Uterus (tissue), 3 donors: ENCODE measurements at regions not wholly inside any gene's neighbourhood (a gene's known extent, or its start where the extent isn't known, plus 50 kb on each side); places are given as distances from the start of the nearest gene placed in this dataset.

Experiments
- DNase-seq, 2 donors: peaks; one replicate each; pipeline ENCODE4 v3.0.0-alpha.2; 2019 to 2020
- H3K27ac ChIP-seq, 2 donors: fragments of 200-600 bp; sonication (generic); 1 replicate in 1 of 2; 2 replicates in 1 of 2; pipeline ENCODE4 v1.5.1; 2016 to 2018
- H3K27me3 ChIP-seq, 2 donors: fragments of 200-600 bp; sonication (generic); one replicate each; pipeline ENCODE4 v1.5.1; 2018 to 2019; ENCODE audit warnings: control low read depth in 1 of 2
- H3K36me3 ChIP-seq, 2 donors: fragments of 200-600 bp; sonication (generic); one replicate each; pipeline ENCODE4 v1.5.1; 2019; ENCODE audit warnings: control low read depth in 1 of 2
- H3K4me1 ChIP-seq, 2 donors: fragments of 200-600 bp; sonication (generic); one replicate each; pipeline ENCODE4 v1.5.1; 2018 to 2019; ENCODE audit warnings: control low read depth in 1 of 2
- H3K4me3 ChIP-seq, 2 donors: fragments of 200-600 bp; sonication (generic); 1 replicate in 1 of 2; 2 replicates in 1 of 2; pipeline ENCODE4 v1.5.1; 2018 to 2019; ENCODE audit warnings: mild to moderate bottlenecking in 1 of 2
- H3K9me3 ChIP-seq, 2 donors: fragments of 200-600 bp; sonication (generic); one replicate each; pipeline ENCODE4 v1.5.1; 2019; ENCODE audit warnings: control low read depth in 1 of 2
- POLR2A ChIP-seq, 2 donors: fragments of 450-650 bp; IDR thresholded peaks; one replicate each; pipeline ENCODE4 v1.6.1; 2016; ENCODE audit warnings: antibody characterized with exemption in 2 of 2, mild to moderate bottlenecking in 1 of 2, moderate library complexity in 1 of 2
- intact Hi-C: fragments of 100-400 bp; cut with DNase I; formaldehyde crosslinking; loops from one replicate; pipeline ENCODE4 v1.15.1; 2023; ENCODE audit warnings: low total_unique reads
- TF ChIP-seq, protein P1 (sequence below), 4 experiments: fragments of 200-600 bp in 2 of 4; fragments of 450-650 bp in 2 of 4; sonication (generic) in 2 of 4; IDR thresholded peaks; one replicate each; pipeline ENCODE4 v1.5.1; 2016 to 2019; ENCODE audit warnings: antibody characterized with exemption in 4 of 4, mild to moderate bottlenecking in 2 of 4, moderate library complexity in 1 of 4
- donor health status: DM: yes; HTN: yes; CAD: no.

DNA sequence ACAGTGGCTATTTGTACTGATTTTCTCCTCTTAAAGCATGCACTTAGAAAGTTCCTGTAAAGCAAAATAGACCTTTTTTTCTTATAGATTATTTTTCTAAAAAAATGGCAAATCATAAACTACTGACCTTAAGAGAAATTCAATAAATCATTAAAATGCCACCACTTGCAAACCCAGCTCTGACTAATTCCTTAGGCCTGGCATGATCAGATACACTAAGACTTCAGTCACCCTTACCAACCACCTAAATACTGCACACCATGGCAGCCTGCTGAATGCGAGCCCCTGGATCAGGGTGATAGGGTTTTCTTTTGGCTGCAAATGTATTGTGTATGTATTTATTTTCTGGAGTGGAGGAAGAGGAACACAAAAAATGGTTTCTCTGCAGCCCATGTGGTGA lies 370.6 kb upstream of the TBL1XR1 start:
- H3K27ac ChIP-seq: no peak overlapping the region
- TF ChIP-seq, protein P1, sequence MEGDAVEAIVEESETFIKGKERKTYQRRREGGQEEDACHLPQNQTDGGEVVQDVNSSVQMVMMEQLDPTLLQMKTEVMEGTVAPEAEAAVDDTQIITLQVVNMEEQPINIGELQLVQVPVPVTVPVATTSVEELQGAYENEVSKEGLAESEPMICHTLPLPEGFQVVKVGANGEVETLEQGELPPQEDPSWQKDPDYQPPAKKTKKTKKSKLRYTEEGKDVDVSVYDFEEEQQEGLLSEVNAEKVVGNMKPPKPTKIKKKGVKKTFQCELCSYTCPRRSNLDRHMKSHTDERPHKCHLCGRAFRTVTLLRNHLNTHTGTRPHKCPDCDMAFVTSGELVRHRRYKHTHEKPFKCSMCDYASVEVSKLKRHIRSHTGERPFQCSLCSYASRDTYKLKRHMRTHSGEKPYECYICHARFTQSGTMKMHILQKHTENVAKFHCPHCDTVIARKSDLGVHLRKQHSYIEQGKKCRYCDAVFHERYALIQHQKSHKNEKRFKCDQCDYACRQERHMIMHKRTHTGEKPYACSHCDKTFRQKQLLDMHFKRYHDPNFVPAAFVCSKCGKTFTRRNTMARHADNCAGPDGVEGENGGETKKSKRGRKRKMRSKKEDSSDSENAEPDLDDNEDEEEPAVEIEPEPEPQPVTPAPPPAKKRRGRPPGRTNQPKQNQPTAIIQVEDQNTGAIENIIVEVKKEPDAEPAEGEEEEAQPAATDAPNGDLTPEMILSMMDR (IDR thresholded peaks at IDR 0.05): no peak
- TF ChIP-seq POLR2A (IDR thresholded peaks at IDR 0.05): no peak
- no peaks in the 10 kb centered on the region for H3K4me1 ChIP-seq
- H3K36me3 ChIP-seq: no peaks in the 10 kb centered on the region
- no peak for DNase-seq
- intact Hi-C loops: no loop called here
- no peaks in the 10 kb centered on the region for H3K27me3 ChIP-seq
- H3K4me3 ChIP-seq: no peak overlapping the region
- no peaks in the 10 kb centered on the region for H3K9me3 ChIP-seq

DNA sequence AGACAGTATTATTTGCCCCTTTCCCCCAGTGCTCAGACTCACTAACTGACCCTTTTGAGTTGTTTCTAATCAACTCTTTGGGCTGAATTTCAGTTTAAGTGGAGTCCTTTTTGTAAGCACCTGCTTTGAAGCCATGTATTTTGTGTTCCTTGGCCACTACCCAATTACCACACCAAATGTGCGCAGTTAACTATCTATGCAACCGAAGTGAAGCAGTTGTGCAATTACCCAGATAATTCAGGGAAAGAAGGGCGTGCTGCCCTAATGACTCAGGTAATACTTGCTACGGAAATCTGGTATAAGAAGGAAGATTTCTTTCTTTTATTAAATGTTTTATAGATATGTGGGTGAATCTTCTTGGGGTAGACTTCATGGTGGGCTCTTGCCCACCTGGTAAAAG lies 371.9 kb upstream of the TBL1XR1 start:
- no peak overlapping the region for H3K27ac ChIP-seq
- intact Hi-C loops: no loop called here
- TF ChIP-seq POLR2A (IDR thresholded peaks at IDR 0.05): no peak
- TF ChIP-seq, protein P1 (IDR thresholded peaks at IDR 0.05): no peak
- H3K36me3 ChIP-seq: no peaks in the 10 kb centered on the region
- no peaks in the 10 kb centered on the region for H3K4me1 ChIP-seq
- no peak for DNase-seq
- no peaks in the 10 kb centered on the region for H3K27me3 ChIP-seq
- H3K9me3 ChIP-seq: no peaks in the 10 kb centered on the region
- H3K4me3 ChIP-seq: no peak overlapping the region

DNA sequence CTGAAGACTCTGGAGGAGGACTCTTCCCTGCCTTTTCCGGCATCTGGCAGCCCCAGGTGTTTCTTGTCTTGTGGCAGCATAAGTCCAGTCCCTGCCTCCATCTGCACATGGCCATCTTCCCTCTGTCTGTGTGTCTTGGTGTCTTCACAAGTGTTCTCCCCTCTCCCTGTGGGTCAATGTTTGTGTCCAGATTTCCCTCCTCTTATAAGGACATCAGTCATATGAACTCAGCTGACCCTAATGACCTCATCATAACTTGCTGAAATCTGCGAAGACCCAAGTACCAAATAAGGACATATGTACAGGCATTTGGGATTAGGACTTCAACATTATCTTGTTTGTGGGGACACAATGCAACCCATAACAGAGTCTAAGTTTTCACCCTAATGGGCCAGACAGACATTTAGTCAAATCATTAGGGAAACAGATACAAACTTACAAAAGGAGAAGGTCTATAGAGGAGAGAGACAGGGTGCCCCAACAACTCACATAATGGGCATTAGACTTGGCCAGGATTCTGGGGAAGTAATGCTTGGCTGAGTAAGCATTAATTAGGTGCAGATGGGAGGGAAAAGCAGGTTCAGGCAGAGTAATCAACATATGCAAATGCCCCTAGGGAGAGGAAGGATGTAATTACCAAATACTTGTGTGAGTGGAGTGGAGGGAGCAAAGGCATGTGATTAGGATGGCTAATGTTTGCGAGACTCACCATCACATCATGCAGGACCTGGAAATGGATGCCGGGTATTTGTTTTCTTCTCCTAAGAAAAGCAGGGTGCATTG lies 372.8 kb upstream of the TBL1XR1 start:
- no peak overlapping the region for H3K4me3 ChIP-seq
- no peaks in the 10 kb centered on the region for H3K4me1 ChIP-seq
- no peak overlapping the region for H3K27ac ChIP-seq
- no peaks in the 10 kb centered on the region for H3K27me3 ChIP-seq
- TF ChIP-seq POLR2A (IDR thresholded peaks at IDR 0.05): no peak
- TF ChIP-seq, protein P1 (IDR thresholded peaks at IDR 0.05): no peak
- H3K36me3 ChIP-seq: no peaks in the 10 kb centered on the region
- no peak for DNase-seq
- intact Hi-C loops: no loop called here
- no peaks in the 10 kb centered on the region for H3K9me3 ChIP-seq

DNA sequence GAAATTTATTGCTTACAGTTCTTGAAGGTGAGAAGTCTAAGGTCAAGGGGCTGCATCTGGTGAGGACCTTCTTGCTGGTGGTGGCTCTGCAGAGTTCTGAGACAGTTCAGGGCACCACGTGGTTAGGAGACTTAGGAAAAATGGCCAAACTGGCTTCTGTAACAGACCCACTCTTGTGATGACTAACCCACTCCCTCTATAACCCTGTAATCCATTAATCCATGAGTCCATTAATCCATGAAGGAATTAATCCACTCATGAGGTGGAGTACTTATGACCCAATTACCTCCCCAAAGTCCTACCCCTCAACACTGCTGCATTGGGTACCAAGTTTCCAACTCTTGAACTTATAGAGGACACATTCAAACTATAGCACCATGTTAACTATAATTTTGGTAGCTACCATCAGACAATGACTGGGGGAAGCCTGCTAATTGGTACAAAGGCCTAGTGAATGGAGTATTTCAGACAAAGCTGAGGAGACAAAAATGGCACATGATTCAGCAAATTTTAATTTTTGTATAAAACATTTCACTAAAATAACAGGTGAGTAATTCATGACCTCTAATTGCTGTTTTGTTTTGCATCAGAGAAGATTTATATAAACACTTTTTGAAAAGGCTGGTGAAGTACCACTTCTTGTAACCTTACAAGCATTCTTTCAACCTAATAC lies 374.1 kb upstream of the TBL1XR1 start:
- intact Hi-C loops: no loop called here

DNA sequence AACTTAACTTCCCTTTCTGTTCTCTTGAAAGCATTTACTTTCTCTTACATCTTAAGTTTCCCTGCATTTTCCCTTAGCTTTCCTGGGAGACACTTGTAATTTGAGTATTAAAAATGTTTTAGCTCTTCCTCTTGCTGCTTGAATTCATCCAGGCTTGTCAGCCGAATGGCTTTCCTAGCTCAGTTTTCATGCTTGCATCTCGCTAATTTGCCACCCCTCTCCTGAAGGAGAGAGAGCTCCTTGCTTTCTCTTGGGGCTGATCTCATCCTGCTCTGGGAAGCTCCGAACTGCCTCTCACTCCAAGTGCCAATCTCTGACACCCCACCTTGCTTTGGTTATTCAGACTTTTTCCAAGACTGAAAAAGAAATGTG lies 374.6 kb upstream of the TBL1XR1 start:
- H3K27me3 ChIP-seq: no peaks in the 10 kb centered on the region
- no peak overlapping the region for H3K27ac ChIP-seq
- no peaks in the 10 kb centered on the region for H3K4me1 ChIP-seq
- H3K4me3 ChIP-seq: no peak overlapping the region
- no peaks in the 10 kb centered on the region for H3K9me3 ChIP-seq
- DNase-seq: no peak
- no peak for TF ChIP-seq POLR2A (IDR thresholded peaks at IDR 0.05)
- TF ChIP-seq, protein P1 (IDR thresholded peaks at IDR 0.05): no peak
- H3K36me3 ChIP-seq: no peaks in the 10 kb centered on the region
- intact Hi-C loops: no loop called here

More for the DNA sequence above, 374.1 kb upstream of the TBL1XR1 start:
- Histone ChIP-seq H3K27me3 (no peaks in the 10 kb centered on the region), H3K36me3 (no peaks in the 10 kb centered on the region), H3K27ac (no peak overlapping the region), H3K4me3 (no peak overlapping the region), H3K9me3 (no peaks in the 10 kb centered on the region), H3K4me1 (no peaks in the 10 kb centered on the region)
- no peak for DNase-seq
- TF ChIP-seq POLR2A (IDR thresholded peaks at IDR 0.05): no peak
- TF ChIP-seq, protein P1 (IDR thresholded peaks at IDR 0.05): no peak
